Smooth muscle cell (in vitro differentiated cells): ENCODE measurements at regions not wholly inside any gene's neighbourhood (a gene's known extent, or its start where the extent isn't known, plus 50 kb on each side); places are given as distances from the start of the nearest gene placed in this dataset.

Experiments used
- DNase-seq: peaks from one replicate; lab custom pipeline; 2025; ENCODE audit not compliant: unreplicated experiment; lab: John Stamatoyannopoulos, UW
- H2AFZ ChIP-seq: fragments of 200-600 bp; sonication (generic); 2 replicates; pipeline ENCODE4 v1.6.0; 2016; ENCODE audit warnings: antibody characterized with exemption, low read depth, mild to moderate bottlenecking
- H3F3A ChIP-seq: fragments of 200-600 bp; sonication (generic); 2 replicates; pipeline ENCODE4 v1.6.0; 2017; ENCODE audit warnings: antibody characterized with exemption, low read depth
- H3K27ac ChIP-seq: fragments of 200-600 bp; sonication (generic); 2 replicates; pipeline ENCODE4 v1.5.1; 2016; ENCODE audit warnings: low read depth, mild to moderate bottlenecking
- H3K27me3 ChIP-seq: fragments of 200-600 bp; sonication (generic); 2 replicates; pipeline ENCODE4 v1.6.1; 2016; ENCODE audit warnings: low read depth, mild to moderate bottlenecking
- H3K36me3 ChIP-seq: fragments of 200-600 bp; sonication (generic); 2 replicates; pipeline ENCODE4 v1.5.1; 2016; ENCODE audit warnings: low read depth
- H3K4me1 ChIP-seq: fragments of 200-600 bp; sonication (generic); 2 replicates; pipeline ENCODE4 v1.5.1; 2016; ENCODE audit warnings: low read depth
- H3K4me2 ChIP-seq: fragments of 200-600 bp; sonication (generic); 2 replicates; pipeline ENCODE4 v1.6.0; 2016; ENCODE audit warnings: mild to moderate bottlenecking
- H3K4me3 ChIP-seq: fragments of 200-600 bp; sonication (generic); 2 replicates; pipeline ENCODE4 v1.5.1; 2016; ENCODE audit warnings: mild to moderate bottlenecking
- H3K79me2 ChIP-seq: fragments of 200-600 bp; sonication (generic); 2 replicates; pipeline ENCODE4 v1.6.0; 2016; ENCODE audit warnings: low read depth, mild to moderate bottlenecking
- H3K9ac ChIP-seq: fragments of 200-600 bp; sonication (generic); 2 replicates; pipeline ENCODE4 v1.6.0; 2016; ENCODE audit warnings: low read depth
- H3K9me3 ChIP-seq: fragments of 200-600 bp; sonication (generic); replicated peaks from 2 replicates; pipeline ENCODE4 v1.5.1; 2016; ENCODE audit warnings: low read depth
- H4K20me1 ChIP-seq: fragments of 200-600 bp; sonication (generic); 2 replicates; pipeline ENCODE4 v1.6.0; 2016; ENCODE audit warnings: low read depth
- CTCF ChIP-seq: fragments of 200-600 bp; sonication (generic); IDR thresholded peaks from 2 replicates; pipeline ENCODE4 v1.5.1; 2017; ENCODE audit warnings: borderline replicate concordance, mild to moderate bottlenecking, antibody characterized with exemption; ENCODE audit not compliant: insufficient read depth, poor library complexity, severe bottlenecking
- WGBS: methylation state at CpG from one replicate; pipeline ENCODE4 v1.1.7; 2016; ENCODE audit warnings: low lambda C conversion rate; 5-methylcytosine and 5-hydroxymethylcytosine counted together

- no peaks in the 10 kb centered on the region for H3K9me3 ChIP-seq
- no peak for TF ChIP-seq CTCF
- no peak overlapping the region for H3K27ac ChIP-seq
- H3K4me1 ChIP-seq = no peaks in the 10 kb centered on the region
- no peak overlapping the region for H3K4me2 ChIP-seq
- 90% methylated on average over 2 of the region's 2 CpGs for WGBS
- DNase-seq = no peak
- H3F3A ChIP-seq = no peaks in the 10 kb centered on the region
- H3K4me3 ChIP-seq = no peak overlapping the region
- H4K20me1 ChIP-seq = no peaks in the 10 kb centered on the region
- no peaks in the 10 kb centered on the region for H3K36me3 ChIP-seq
- no peak overlapping the region for H2AFZ ChIP-seq
- no peaks in the 10 kb centered on the region for H3K79me2 ChIP-seq
- H3K27me3 ChIP-seq = peaks cover 39% of the 10 kb centered on the region
- no peak overlapping the region for H3K9ac ChIP-seq
Measured at GRCh38 chr2:19519045-19519444, 160.6 kb upstream of the OSR1 start.

- Histone ChIP-seq H4K20me1 (no peaks in the 10 kb centered on the region), H3K9ac (no peak overlapping the region), H3K9me3 (no peaks in the 10 kb centered on the region), H3K4me3 (no peak overlapping the region), H3K27me3 (peaks cover 41% of the 10 kb centered on the region), H3K36me3 (no peaks in the 10 kb centered on the region), H3K27ac (no peak overlapping the region), H3K79me2 (no peaks in the 10 kb centered on the region), H3F3A (peaks cover 5% of the 10 kb centered on the region), H3K4me2 (no peak overlapping the region), H2AFZ (no peak overlapping the region), H3K4me1 (no peaks in the 10 kb centered on the region)
- 65% methylated on average over 2 of the region's 2 CpGs for WGBS
- TF ChIP-seq CTCF = no peak
- DNase-seq = no peak
Measured at GRCh38 chr2:19507137-19507536, 148.7 kb upstream of the OSR1 start.

GRCh38 chr2:19505199-19506136, 147.0 kb upstream of the OSR1 start:
- Histone ChIP-seq H3K9ac (no peak overlapping the region), H3K36me3 (no peaks in the 10 kb centered on the region), H3K4me1 (no peaks in the 10 kb centered on the region), H3K79me2 (no peaks in the 10 kb centered on the region), H4K20me1 (no peaks in the 10 kb centered on the region), H3K27ac (no peak overlapping the region), H3K4me2 (no peak overlapping the region), H2AFZ (no peak overlapping the region), H3K9me3 (no peaks in the 10 kb centered on the region), H3K27me3 (peaks cover 44% of the 10 kb centered on the region), H3F3A (peaks cover 5% of the 10 kb centered on the region), H3K4me3 (no peak overlapping the region)
- 65% methylated on average over 5 of the region's 5 CpGs for WGBS
- TF ChIP-seq CTCF = no peak
- DNase-seq = no peak
